ENCODE measurements at regions not wholly inside any gene's neighbourhood (a gene's known extent, or its start where the extent isn't known, plus 50 kb on each side); places are given as distances from the start of the nearest gene placed in this dataset.

GRCh38 chr5:164098979-164099378, 593.6 kb downstream of the MAT2B start:
- TF ChIP-seq POLR2AphosphoS5 (IDR thresholded peaks at IDR 0.05; ENCODE audit: borderline replicate concordance, low read depth, low read length) (no peak), EZH2 (IDR thresholded peaks at IDR 0.05) (no peak)
